ENCODE measurements at regions not wholly inside any gene's neighbourhood (a gene's known extent, or its start where the extent isn't known, plus 50 kb on each side); places are given as distances from the start of the nearest gene placed in this dataset.
A peak's percentile ranks its signal among the peaks of the same experiment; 100 is the strongest.

DNA sequence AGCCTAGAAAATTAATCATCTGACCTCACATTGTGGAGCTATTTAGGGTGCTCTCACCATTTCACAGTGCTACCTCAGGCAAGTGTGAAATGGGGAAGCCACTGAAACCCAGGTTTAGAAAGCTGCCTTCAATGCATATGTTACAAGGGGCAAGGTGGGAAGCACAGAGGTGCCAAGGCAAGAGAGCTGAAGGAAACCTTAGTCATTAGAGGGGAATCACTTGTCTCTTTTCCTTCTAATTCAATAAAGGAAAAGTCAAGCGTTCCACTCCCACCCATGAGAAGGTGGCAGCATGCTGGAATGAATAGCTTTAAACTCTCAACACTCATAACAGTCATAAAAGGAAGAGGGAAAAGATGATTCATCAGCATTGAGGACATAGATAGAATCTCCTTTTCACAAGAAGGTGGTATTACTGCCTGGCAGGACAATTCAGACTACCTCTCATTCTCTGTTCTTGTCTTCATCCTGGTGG, 251.9 kb upstream of the IRAK1BP1 start:
- WGBS = 80% methylated on average over 1 of the region's 1 CpG
- H3K79me1 ChIP-seq (replicated peaks; ENCODE audit: low read length, poor library complexity, severe bottlenecking) = no peaks in the 10 kb centered on the region

DNA sequence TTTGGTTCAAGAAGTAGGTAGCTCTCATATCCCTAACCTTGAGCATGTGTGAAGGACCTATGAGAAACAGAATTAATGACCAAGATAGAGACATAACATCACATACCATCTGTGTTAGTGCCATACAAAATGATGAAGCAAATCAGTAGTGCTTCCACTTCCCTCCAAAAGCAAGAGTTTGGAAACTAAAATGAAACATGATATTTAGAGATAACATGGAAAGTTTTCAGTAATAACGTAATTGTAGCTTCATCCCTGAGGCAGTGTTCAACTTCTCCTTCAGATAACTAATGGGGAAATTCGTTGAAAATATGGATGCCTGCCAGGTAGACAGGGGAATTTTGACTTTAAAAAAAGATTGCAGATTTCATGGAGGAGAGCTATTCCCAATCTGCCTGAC, 248.4 kb upstream of the IRAK1BP1 start:
- H3K36me3 ChIP-seq (ENCODE audit: control insufficient read depth in 1 of 2, insufficient read depth in 2 of 2, low read depth in 1 of 2, low read length in 2 of 2) = no peaks in the 10 kb centered on the region
- no peaks in the 10 kb centered on the region for H3K4me1 ChIP-seq (ENCODE audit: control insufficient read depth, insufficient read depth, low read depth, low read length)
- no peak overlapping the region for H3K23ac ChIP-seq (ENCODE audit: low read length in 2 of 2)
- no peak overlapping the region for H3K4ac ChIP-seq (ENCODE audit: low read depth in 1 of 2, low read length in 2 of 2)
- no peak overlapping the region for H3K18ac ChIP-seq (ENCODE audit: low read depth in 1 of 2, low read length in 2 of 2)
- no peaks in the 10 kb centered on the region for H3K79me1 ChIP-seq (replicated peaks; ENCODE audit: low read length, poor library complexity, severe bottlenecking)
- no peak overlapping the region for H2AK5ac ChIP-seq (ENCODE audit: low read length, severe bottlenecking)
- no peak overlapping the region for H2AFZ ChIP-seq (ENCODE audit: low read depth, low read length)
- H3K14ac ChIP-seq (ENCODE audit: low read length in 2 of 2) = no peak overlapping the region
- H2BK12ac ChIP-seq (ENCODE audit: low read length in 2 of 2) = no peak overlapping the region
- no peak overlapping the region for H3K4me2 ChIP-seq (ENCODE audit: low read length, poor library complexity, severe bottlenecking)
- no peak overlapping the region for H3K4me3 ChIP-seq (ENCODE audit: insufficient read depth in 1 of 2, low read depth in 1 of 2, low read length in 2 of 2)
- no peak overlapping the region for H2BK15ac ChIP-seq (ENCODE audit: low read depth, poor library complexity, severe bottlenecking)
- H3K27ac ChIP-seq (ENCODE audit: low read length, poor library complexity, severe bottlenecking) = no peak overlapping the region
- no peaks in the 10 kb centered on the region for H3K27me3 ChIP-seq (ENCODE audit: control insufficient read depth in 1 of 2, insufficient read depth in 1 of 2, low read length in 2 of 2)
- H3K9ac ChIP-seq (ENCODE audit: low read length) = no peak overlapping the region
- DNase-seq = no peak
- no peak overlapping the region for H4K8ac ChIP-seq (ENCODE audit: low read length)
- no peak overlapping the region for H4K91ac ChIP-seq (ENCODE audit: low read length)
- H3K9me3 ChIP-seq (ENCODE audit: control insufficient read depth, low read length) = no peaks in the 10 kb centered on the region
- no peak overlapping the region for H2BK5ac ChIP-seq (ENCODE audit: low read depth, low read length, poor library complexity, severe bottlenecking)
- 93% methylated on average over 2 of the region's 2 CpGs for WGBS
- H2BK120ac ChIP-seq (ENCODE audit: low read depth, low read length) = no peak overlapping the region

More for the DNA sequence above, 251.9 kb upstream of the IRAK1BP1 start:
- Histone ChIP-seq H3K9ac (ENCODE audit: low read length) (no peak overlapping the region), H3K4me3 (ENCODE audit: insufficient read depth in 1 of 2, low read depth in 1 of 2, low read length in 2 of 2) (no peak overlapping the region), H3K27me3 (ENCODE audit: control insufficient read depth in 1 of 2, insufficient read depth in 1 of 2, low read length in 2 of 2) (no peaks in the 10 kb centered on the region), H4K8ac (ENCODE audit: low read length) (no peak overlapping the region), H3K27ac (ENCODE audit: low read length, poor library complexity, severe bottlenecking) (no peak overlapping the region), H2AK5ac (ENCODE audit: low read length, severe bottlenecking) (no peak overlapping the region), H3K4ac (ENCODE audit: low read depth in 1 of 2, low read length in 2 of 2) (no peak overlapping the region), H3K14ac (ENCODE audit: low read length in 2 of 2) (no peak overlapping the region), H2AFZ (ENCODE audit: low read depth, low read length) (no peak overlapping the region), H3K18ac (ENCODE audit: low read depth in 1 of 2, low read length in 2 of 2) (no peak overlapping the region), H4K91ac (ENCODE audit: low read length) (no peak overlapping the region), H2BK120ac (ENCODE audit: low read depth, low read length) (no peak overlapping the region), H3K23ac (ENCODE audit: low read length in 2 of 2) (no peak overlapping the region), H3K9me3 (ENCODE audit: control insufficient read depth, low read length) (no peaks in the 10 kb centered on the region), H3K4me2 (ENCODE audit: low read length, poor library complexity, severe bottlenecking) (no peak overlapping the region), H3K4me1 (ENCODE audit: control insufficient read depth, insufficient read depth, low read depth, low read length) (no peaks in the 10 kb centered on the region), H2BK5ac (ENCODE audit: low read depth, low read length, poor library complexity, severe bottlenecking) (no peak overlapping the region), H2BK15ac (ENCODE audit: low read depth, poor library complexity, severe bottlenecking) (no peak overlapping the region), H2BK12ac (ENCODE audit: low read length in 2 of 2) (no peak overlapping the region), H3K36me3 (ENCODE audit: control insufficient read depth in 1 of 2, insufficient read depth in 2 of 2, low read depth in 1 of 2, low read length in 2 of 2) (no peaks in the 10 kb centered on the region)
- DNase-seq = peak; percentile 23

DNA sequence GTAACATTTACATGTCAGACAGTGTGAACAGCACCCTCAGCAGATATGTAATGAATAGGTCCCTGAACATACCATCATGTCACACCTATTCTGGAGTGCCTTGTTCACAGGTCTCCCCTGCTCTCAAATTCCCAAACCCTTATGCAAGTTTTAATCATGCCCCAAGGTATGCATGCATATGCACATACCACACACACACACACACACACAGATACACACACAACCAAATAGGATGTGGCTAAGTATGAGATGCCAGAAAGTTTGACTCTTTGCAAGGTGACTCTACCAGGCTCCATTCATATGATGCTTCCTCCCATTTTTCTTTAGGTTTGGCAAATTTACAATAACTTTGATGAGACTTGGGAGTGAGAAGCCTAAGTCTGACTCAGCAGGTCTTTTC, 243.8 kb upstream of the IRAK1BP1 start:
- Histone ChIP-seq H3K23ac (ENCODE audit: low read length in 2 of 2) (no peak overlapping the region), H3K9me3 (ENCODE audit: control insufficient read depth, low read length) (no peaks in the 10 kb centered on the region), H3K36me3 (ENCODE audit: control insufficient read depth in 1 of 2, insufficient read depth in 2 of 2, low read depth in 1 of 2, low read length in 2 of 2) (no peaks in the 10 kb centered on the region), H2AFZ (ENCODE audit: low read depth, low read length) (no peak overlapping the region), H2AK5ac (ENCODE audit: low read length, severe bottlenecking) (no peak overlapping the region), H3K4ac (ENCODE audit: low read depth in 1 of 2, low read length in 2 of 2) (no peak overlapping the region), H4K8ac (ENCODE audit: low read length) (no peak overlapping the region), H3K9ac (ENCODE audit: low read length) (no peak overlapping the region), H2BK15ac (ENCODE audit: low read depth, poor library complexity, severe bottlenecking) (no peak overlapping the region), H3K4me3 (ENCODE audit: insufficient read depth in 1 of 2, low read depth in 1 of 2, low read length in 2 of 2) (no peak overlapping the region), H2BK5ac (ENCODE audit: low read depth, low read length, poor library complexity, severe bottlenecking) (no peak overlapping the region), H3K14ac (ENCODE audit: low read length in 2 of 2) (no peak overlapping the region), H3K27ac (ENCODE audit: low read length, poor library complexity, severe bottlenecking) (no peak overlapping the region), H3K79me1 (replicated peaks; ENCODE audit: low read length, poor library complexity, severe bottlenecking) (no peaks in the 10 kb centered on the region), H3K27me3 (ENCODE audit: control insufficient read depth in 1 of 2, insufficient read depth in 1 of 2, low read length in 2 of 2) (no peaks in the 10 kb centered on the region), H3K18ac (ENCODE audit: low read depth in 1 of 2, low read length in 2 of 2) (no peak overlapping the region), H4K91ac (ENCODE audit: low read length) (no peak overlapping the region), H3K4me2 (ENCODE audit: low read length, poor library complexity, severe bottlenecking) (no peak overlapping the region), H2BK120ac (ENCODE audit: low read depth, low read length) (no peak overlapping the region), H3K4me1 (ENCODE audit: control insufficient read depth, insufficient read depth, low read depth, low read length) (no peaks in the 10 kb centered on the region), H2BK12ac (ENCODE audit: low read length in 2 of 2) (no peak overlapping the region)
- no peak for DNase-seq

DNA sequence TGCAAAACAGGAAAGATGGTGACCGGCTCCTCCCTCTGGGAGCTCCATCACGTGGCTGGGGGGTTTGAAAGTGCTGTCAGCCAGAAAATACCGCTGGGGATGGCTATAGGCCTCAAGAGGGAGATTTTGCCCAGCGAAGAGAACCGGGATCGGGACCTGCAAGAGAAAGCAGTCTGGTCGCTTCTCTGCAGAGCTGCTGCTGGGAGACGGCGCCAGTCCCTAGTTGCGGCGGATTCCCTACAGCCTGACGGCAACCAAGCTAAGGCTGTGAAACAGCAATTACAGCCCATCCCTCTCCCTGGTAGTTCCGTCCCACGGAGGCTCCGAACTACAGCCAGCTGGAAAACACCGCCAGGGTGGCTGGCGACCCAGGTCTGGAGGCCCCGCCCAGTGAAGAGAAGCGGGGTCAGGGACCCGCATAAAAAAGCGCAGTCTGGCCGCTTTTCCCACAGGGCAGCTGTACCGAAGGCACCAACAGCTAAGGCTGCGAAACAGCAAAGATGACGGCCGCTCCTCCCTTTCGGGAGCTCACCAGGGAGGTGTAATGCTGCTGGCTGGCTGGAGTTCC, 238.1 kb upstream of the IRAK1BP1 start:
- no peak overlapping the region for H3K23ac ChIP-seq (ENCODE audit: low read length in 2 of 2)
- peak; percentile 9 for DNase-seq
- peak overlapping the region; percentile 37 for H4K8ac ChIP-seq (ENCODE audit: low read length)
- H3K36me3 ChIP-seq (ENCODE audit: control insufficient read depth in 1 of 2, insufficient read depth in 2 of 2, low read depth in 1 of 2, low read length in 2 of 2) = no peaks in the 10 kb centered on the region
- H3K27me3 ChIP-seq (ENCODE audit: control insufficient read depth in 1 of 2, insufficient read depth in 1 of 2, low read length in 2 of 2) = no peaks in the 10 kb centered on the region
- H3K4me2 ChIP-seq (ENCODE audit: low read length, poor library complexity, severe bottlenecking) = no peak overlapping the region
- H3K9me3 ChIP-seq (ENCODE audit: control insufficient read depth, low read length) = no peaks in the 10 kb centered on the region
- H2BK120ac ChIP-seq (ENCODE audit: low read depth, low read length) = peak overlapping the region; percentile 73
- no peak overlapping the region for H3K27ac ChIP-seq (ENCODE audit: low read length, poor library complexity, severe bottlenecking)
- no peaks in the 10 kb centered on the region for H3K4me1 ChIP-seq (ENCODE audit: control insufficient read depth, insufficient read depth, low read depth, low read length)
- no peak overlapping the region for H4K91ac ChIP-seq (ENCODE audit: low read length)
- no peak overlapping the region for H3K18ac ChIP-seq (ENCODE audit: low read depth in 1 of 2, low read length in 2 of 2)
- no peak overlapping the region for H2BK15ac ChIP-seq (ENCODE audit: low read depth, poor library complexity, severe bottlenecking)
- H2AK5ac ChIP-seq (ENCODE audit: low read length, severe bottlenecking) = no peak overlapping the region
- no peak overlapping the region for H2BK5ac ChIP-seq (ENCODE audit: low read depth, low read length, poor library complexity, severe bottlenecking)
- H2BK12ac ChIP-seq (ENCODE audit: low read length in 2 of 2) = no peak overlapping the region
- peak overlapping the region; percentile 78 for H3K9ac ChIP-seq (ENCODE audit: low read length)
- 75% methylated on average over 27 of the region's 27 CpGs for WGBS
- no peaks in the 10 kb centered on the region for H3K79me1 ChIP-seq (replicated peaks; ENCODE audit: low read length, poor library complexity, severe bottlenecking)
- no peak overlapping the region for H2AFZ ChIP-seq (ENCODE audit: low read depth, low read length)
- no peak overlapping the region for H3K4ac ChIP-seq (ENCODE audit: low read depth in 1 of 2, low read length in 2 of 2)
- H3K14ac ChIP-seq (ENCODE audit: low read length in 2 of 2) = no peak overlapping the region
- peak overlapping the region in 1 of 2 experiments; percentile 77 for H3K4me3 ChIP-seq (ENCODE audit: insufficient read depth in 1 of 2, low read depth in 1 of 2, low read length in 2 of 2)

All from mesenchymal stem cell (in vitro differentiated cells and primary cell).